H1 (cell line): ENCODE measurements at regions not wholly inside any gene's neighbourhood (a gene's known extent, or its start where the extent isn't known, plus 50 kb on each side); places are given as distances from the start of the nearest gene placed in this dataset.

ENCODE experiments used
- CTCF ChIA-PET: fragments of 300-600 bp; sonication (Branson Sonifier 250); formaldehyde crosslinking; loops from one replicate; lab custom pipeline; 2021; ENCODE audit not compliant: partially characterized antibody; lab: Charles Lee
- POLR2A ChIA-PET: fragments of 300-600 bp; sonication (Branson Sonifier 250); formaldehyde crosslinking; loops from one replicate; lab custom pipeline; 2021; ENCODE audit warnings: inconsistent platforms; ENCODE audit not compliant: partially characterized antibody; lab: Charles Lee
- DNase-seq, 2 experiments: peaks; one replicate each; pipeline versions ENCODE4 v3.0.0 to v3.0.0-alpha.2; 2010 to 2022; ENCODE audit warnings: low spot score in 2 of 2, low read depth in 1 of 2, mixed read lengths in 1 of 2
- FAIRE-seq: peaks from 2 replicates; lab custom pipeline; 2011; peaks lifted over from hg19 to GRCh38; lab: Jason Lieb, UNC
- H2AFZ ChIP-seq: 2 replicates; pipeline ENCODE4 v1.8.1; 2012; ENCODE audit warnings: low read length, inconsistent platforms
- H2AK5ac ChIP-seq: 2 replicates; pipeline ENCODE4 v1.6.1; 2013; ENCODE audit warnings: low read depth, low read length
- H2BK120ac ChIP-seq: replicated peaks from 2 replicates; pipeline ENCODE3; 2013; ENCODE audit warnings: low read depth, low read length, inconsistent platforms
- H2BK12ac ChIP-seq: 2 replicates; pipeline ENCODE4 v1.6.1; 2013; ENCODE audit warnings: low read depth, low read length
- H2BK15ac ChIP-seq: 2 replicates; pipeline ENCODE4 v1.6.1; 2013; ENCODE audit warnings: low read length
- H2BK20ac ChIP-seq: 2 replicates; pipeline ENCODE4 v1.6.1; 2013; ENCODE audit warnings: low read length
- H2BK5ac ChIP-seq: 2 replicates; pipeline ENCODE4 v1.6.1; 2013; ENCODE audit warnings: low read depth, low read length
- H3K14ac ChIP-seq: 2 replicates; pipeline ENCODE4 v1.6.1; 2013; ENCODE audit warnings: inconsistent platforms; ENCODE audit not compliant: insufficient read length
- H3K18ac ChIP-seq: 2 replicates; pipeline ENCODE4 v1.6.1; 2013; ENCODE audit warnings: low read length; ENCODE audit errors: extremely low read depth
- H3K23ac ChIP-seq: 2 replicates; pipeline ENCODE4 v1.6.1; 2013; ENCODE audit warnings: inconsistent platforms; ENCODE audit not compliant: insufficient read length
- H3K23me2 ChIP-seq: 2 replicates; pipeline ENCODE4 v1.6.1; 2013; ENCODE audit warnings: low read depth, low read length
- H3K27ac ChIP-seq: 2 replicates; pipeline ENCODE4 v1.6.1; 2011; ENCODE audit warnings: low read depth, low read length, inconsistent platforms
- H3K27me3 ChIP-seq, 4 experiments: replicated peaks in 1 of 4; 1 replicate in 1 of 4; 2 replicates in 3 of 4; pipeline versions ENCODE4 v1.6.1 to v1.8.1; 2011 to 2013; ENCODE audit warnings: low read length in 3 of 4, mild to moderate bottlenecking in 3 of 4, inconsistent platforms in 2 of 4, mixed read lengths in 2 of 4, moderate library complexity in 1 of 4; ENCODE audit not compliant: control insufficient read depth in 3 of 4, insufficient read depth in 3 of 4; ENCODE audit errors: extremely low read depth in 1 of 4
- H3K36me3 ChIP-seq, 4 experiments: 2 replicates each; pipeline versions ENCODE4 v1.6.1 to v1.8.1; 2011 to 2013; ENCODE audit warnings: mild to moderate bottlenecking in 4 of 4, low read length in 3 of 4, moderate library complexity in 2 of 4, control low read depth in 1 of 4, inconsistent platforms in 1 of 4; ENCODE audit not compliant: insufficient read depth in 4 of 4, control insufficient read depth in 2 of 4
- H3K4ac ChIP-seq: replicated peaks from 2 replicates; pipeline ENCODE3; 2013; ENCODE audit warnings: low read length, low read depth, mixed read lengths, inconsistent platforms; ENCODE audit not compliant: insufficient read length
- H3K4me1 ChIP-seq, 4 experiments: replicated peaks in 1 of 4; 1 replicate in 1 of 4; 2 replicates in 3 of 4; pipeline versions ENCODE4 v1.6.1 to v1.8.1; 2011 to 2013; ENCODE audit warnings: low read length in 3 of 4, inconsistent platforms in 2 of 4, mixed read lengths in 1 of 4; ENCODE audit not compliant: insufficient read depth in 4 of 4, control insufficient read depth in 3 of 4
- H3K4me2 ChIP-seq, 2 experiments: 2 replicates each; pipeline versions ENCODE4 v1.6.1 to v1.8.1; 2011 to 2013; ENCODE audit warnings: low read depth in 2 of 2, low read length in 2 of 2, control low read depth in 1 of 2, inconsistent platforms in 1 of 2, mild to moderate bottlenecking in 1 of 2; ENCODE audit not compliant: insufficient read depth in 1 of 2
- H3K4me3 ChIP-seq, 4 experiments: fragments of 200-600, 300-600 bp in 1 of 4; sonication (generic), shearing (Covaris generic), sonication (Bioruptor Twin) in 1 of 4; 2 replicates each; pipeline versions ENCODE4 v1.5.1 to v1.8.1; 2011 to 2016; ENCODE audit warnings: low read length in 4 of 4, low read depth in 3 of 4, control low read depth in 2 of 4, inconsistent platforms in 2 of 4, mild to moderate bottlenecking in 2 of 4, mixed read lengths in 1 of 4, moderate library complexity in 1 of 4; ENCODE audit not compliant: insufficient read depth in 2 of 4; ENCODE audit errors: extremely low read depth in 1 of 4
- H3K56ac ChIP-seq: replicated peaks from 2 replicates; pipeline ENCODE3; 2013; ENCODE audit warnings: low read depth, mild to moderate bottlenecking, mixed read lengths, low read length, inconsistent platforms; ENCODE audit not compliant: insufficient read length
- H3K79me1 ChIP-seq: 2 replicates; pipeline ENCODE4 v1.6.1; 2013; ENCODE audit warnings: low read depth, low read length, control low read depth
- H3K79me2 ChIP-seq, 2 experiments: 2 replicates each; pipeline versions ENCODE4 v1.6.1 to v1.8.1; 2012 to 2013; ENCODE audit warnings: low read length in 2 of 2, mild to moderate bottlenecking in 2 of 2, inconsistent platforms in 1 of 2; ENCODE audit not compliant: insufficient read depth in 2 of 2, control insufficient read depth in 1 of 2
- H3K9ac ChIP-seq, 4 experiments: replicated peaks in 1 of 4; 1 replicate in 1 of 4; 2 replicates in 3 of 4; pipeline versions ENCODE4 v1.6.1 to v1.8.1; 2011 to 2013; ENCODE audit warnings: low read depth in 3 of 4, low read length in 3 of 4, control low read depth in 2 of 4, mild to moderate bottlenecking in 2 of 4, moderate library complexity in 2 of 4, inconsistent platforms in 1 of 4; ENCODE audit errors: extremely low read depth in 1 of 4
- H3K9me3 ChIP-seq, 2 experiments: 2 replicates each; pipeline versions ENCODE4 v1.6.1 to v1.8.1; 2012 to 2013; ENCODE audit warnings: mild to moderate bottlenecking in 2 of 2, moderate library complexity in 2 of 2, control low read depth in 1 of 2, inconsistent platforms in 1 of 2, low read depth in 1 of 2, low read length in 1 of 2, mixed read lengths in 1 of 2; ENCODE audit not compliant: insufficient read depth in 2 of 2
- H4K20me1 ChIP-seq, 2 experiments: replicated peaks in 1 of 2; 2 replicates each; pipeline versions ENCODE3 to v1.8.1; 2011 to 2013; ENCODE audit warnings: inconsistent platforms in 2 of 2, low read length in 2 of 2, mild to moderate bottlenecking in 1 of 2; ENCODE audit not compliant: insufficient read depth in 2 of 2, control insufficient read depth in 1 of 2
- H4K5ac ChIP-seq: 2 replicates; pipeline ENCODE4 v1.6.1; 2013; ENCODE audit warnings: low read length, low read depth, mixed read lengths, inconsistent platforms; ENCODE audit not compliant: insufficient read length
- H4K8ac ChIP-seq: 2 replicates; pipeline ENCODE4 v1.8.0; 2013; ENCODE audit warnings: mild to moderate bottlenecking, moderate library complexity, low read length, inconsistent platforms; ENCODE audit not compliant: insufficient read depth; ENCODE audit errors: extremely low read depth
- H4K91ac ChIP-seq: replicated peaks from 2 replicates; pipeline ENCODE3; 2013; ENCODE audit warnings: low read length, mixed read lengths, inconsistent platforms; ENCODE audit not compliant: insufficient read length
- CBX5 ChIP-seq: fragments of 300-800, 300-1000 bp; sonication (generic); IDR thresholded peaks from 2 replicates; pipeline ENCODE4 v1.7.1; 2016; ENCODE audit warnings: antibody characterized with exemption, low read length, low read depth
- CTBP2 ChIP-seq: IDR thresholded peaks from 2 replicates; pipeline ENCODE4 v1.7.0; 2011; ENCODE audit warnings: borderline replicate concordance, mild to moderate bottlenecking, moderate library complexity, mixed read lengths, low read length; ENCODE audit not compliant: insufficient read depth, insufficient read length
- GABPA ChIP-seq: IDR thresholded peaks from 2 replicates; pipeline ENCODE4 v1.6.1; 2011; ENCODE audit warnings: mild to moderate bottlenecking, low read length, moderate library complexity, borderline replicate concordance; ENCODE audit not compliant: insufficient read depth
- HDAC2 ChIP-seq, 2 experiments: fragments of 300-600 bp in 1 of 2; sonication (generic) in 1 of 2; IDR thresholded peaks; 2 replicates each; pipeline ENCODE4 v1.6.1; 2011 to 2012; ENCODE audit warnings: low read depth in 2 of 2, low read length in 2 of 2, mild to moderate bottlenecking in 2 of 2, moderate library complexity in 2 of 2, borderline replicate concordance in 1 of 2, inconsistent platforms in 1 of 2
- JUN ChIP-seq: IDR thresholded peaks from 2 replicates; pipeline ENCODE4 v1.6.1; 2011; ENCODE audit warnings: low read depth, mild to moderate bottlenecking, improper control_type of control experiment, low read length
- NANOG ChIP-seq: IDR thresholded peaks from 2 replicates; pipeline ENCODE4 v1.6.1; 2011; ENCODE audit warnings: low read length, low read depth, mild to moderate bottlenecking, inconsistent platforms; ENCODE audit not compliant: insufficient read depth, poor library complexity, severe bottlenecking
- PHF8 ChIP-seq: fragments of 200-600 bp; sonication (generic); conservative IDR thresholded peaks from 2 replicates; pipeline ENCODE4 v1.7.1; 2012; ENCODE audit warnings: low read depth, mild to moderate bottlenecking, inconsistent platforms, low read length, moderate library complexity
- POLR2AphosphoS5 ChIP-seq: IDR thresholded peaks from 2 replicates; pipeline ENCODE4 v1.6.1; 2011; ENCODE audit warnings: low read depth, low read length
- POU5F1 ChIP-seq: IDR thresholded peaks from 2 replicates; pipeline ENCODE4 v1.6.1; 2011; ENCODE audit warnings: low read depth, mild to moderate bottlenecking, low read length, moderate library complexity
- RNF2 ChIP-seq: fragments of 200-900, 300-1000 bp; sonication (generic); IDR thresholded peaks from 2 replicates; pipeline ENCODE4 v1.7.1; 2016; ENCODE audit warnings: borderline replicate concordance, low read depth, mild to moderate bottlenecking, antibody characterized with exemption, low read length; ENCODE audit not compliant: poor library complexity, severe bottlenecking; ENCODE audit errors: missing control alignments
- SP4 ChIP-seq: IDR thresholded peaks from 2 replicates; pipeline ENCODE4 v1.6.1; 2012; ENCODE audit warnings: low read length, inconsistent platforms
- TAF7 ChIP-seq: optimal IDR thresholded peaks from 2 replicates; pipeline ENCODE3; 2011; ENCODE audit warnings: low read depth, mild to moderate bottlenecking, inconsistent platforms, low read length, moderate library complexity, borderline replicate concordance
- WGBS, 2 experiments: shearing (Covaris generic) in 1 of 2; methylation state at CpG; one replicate each; pipeline versions ENCODE4 v1.1.6 to v1.1.7; 2013 to 2015; ENCODE audit warnings: low lambda C conversion rate in 2 of 2, mixed read lengths in 2 of 2, inconsistent platforms in 1 of 2, low coverage in 1 of 2, missing lambda C conversion rate in 1 of 2; ENCODE audit not compliant: insufficient replicate concordance in 2 of 2, insufficient coverage in 1 of 2, insufficient read length in 1 of 2; ENCODE audit errors: extremely low coverage in 1 of 2, missing lambda C conversion rate in 1 of 2; 5-methylcytosine and 5-hydroxymethylcytosine counted together
- TF ChIP-seq, protein P1 (sequence below): IDR thresholded peaks from 2 replicates; pipeline ENCODE4 v1.6.1; 2011; ENCODE audit warnings: low read length, improper control_type of control experiment

- WGBS, 2 experiments, result 82% methylated on average over 1 of the region's 1 CpG; no CpG with 5 or more reads in 1 of the 2 experiments
- Histone ChIP-seq H3K4me1 (no peaks in the 10 kb centered on the region), H2BK5ac (no peak overlapping the region), H3K14ac (no peak overlapping the region), H3K56ac (no peak overlapping the region), H3K27ac (no peak overlapping the region), H3K27me3 (no peaks in the 10 kb centered on the region), H3K4me2 (no peak overlapping the region), H2BK15ac (no peak overlapping the region), H3K36me3 (no peaks in the 10 kb centered on the region), H2AK5ac (no peak overlapping the region), H3K23me2 (no peaks in the 10 kb centered on the region), H3K4me3 (no peak overlapping the region), H3K18ac (no peak overlapping the region), H4K8ac (no peak overlapping the region; the same call in 1 of the 2 replicates), H4K5ac (no peak overlapping the region), H4K20me1 (no peaks in the 10 kb centered on the region), H2BK120ac (peak overlapping the region; percentile 9), H2BK20ac (no peak overlapping the region), H2AFZ (0 out of 2 replicates have a peak overlapping the region, but pooled peaks have one; percentile 70), H4K91ac (no peak overlapping the region), H3K9ac (no peak overlapping the region), H3K4ac (no peak overlapping the region), H3K79me2 (no peaks in the 10 kb centered on the region), H3K9me3 (no peaks in the 10 kb centered on the region; a peak in 1 of 4 replicates), H2BK12ac (no peak overlapping the region; the same call in 1 of the 2 replicates), H3K23ac (no peak overlapping the region), H3K79me1 (no peaks in the 10 kb centered on the region)
- DNase-seq, result no peak
- ChIA-PET CTCF (no interaction called here), POLR2A (no interaction called here)
- FAIRE-seq, result no peak
- TF ChIP-seq POU5F1, result no peak
- TF ChIP-seq GABPA, result no peak
- TF ChIP-seq CTBP2, result no peak
- no peak for TF ChIP-seq NANOG
- TF ChIP-seq RNF2, result no peak
- TF ChIP-seq PHF8, result no peak
- TF ChIP-seq SP4, result no peak
- TF ChIP-seq JUN, result no peak
- no peak for TF ChIP-seq HDAC2 (IDR thresholded peaks at IDR 0.05; ENCODE audit: borderline replicate concordance in 1 of 2, low read depth in 2 of 2, low read length in 2 of 2)
- TF ChIP-seq TAF7, result no peak
- TF ChIP-seq CBX5, result no peak
- TF ChIP-seq POLR2AphosphoS5, result no peak
- TF ChIP-seq, protein P1, sequence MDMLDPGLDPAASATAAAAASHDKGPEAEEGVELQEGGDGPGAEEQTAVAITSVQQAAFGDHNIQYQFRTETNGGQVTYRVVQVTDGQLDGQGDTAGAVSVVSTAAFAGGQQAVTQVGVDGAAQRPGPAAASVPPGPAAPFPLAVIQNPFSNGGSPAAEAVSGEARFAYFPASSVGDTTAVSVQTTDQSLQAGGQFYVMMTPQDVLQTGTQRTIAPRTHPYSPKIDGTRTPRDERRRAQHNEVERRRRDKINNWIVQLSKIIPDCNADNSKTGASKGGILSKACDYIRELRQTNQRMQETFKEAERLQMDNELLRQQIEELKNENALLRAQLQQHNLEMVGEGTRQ, result no peak
These were observed 756.4 kb upstream of the ID2 start for GRCh38 chr2:7925506-7925905.
